GM12878 (cell line): ENCODE measurements at regions not wholly inside any gene's neighbourhood (a gene's known extent, or its start where the extent isn't known, plus 50 kb on each side); places are given as distances from the start of the nearest gene placed in this dataset.

Source experiments
- ATF3 ChIP-seq: IDR thresholded peaks from 2 replicates; pipeline ENCODE4 v1.6.1; 2011; ENCODE audit warnings: low read depth, mild to moderate bottlenecking, low read length, moderate library complexity, borderline replicate concordance; ENCODE audit errors: extremely low read depth
- BACH1 ChIP-seq: fragments of 450-650 bp; IDR thresholded peaks from 2 replicates; pipeline ENCODE4 v1.6.1; 2017; ENCODE audit warnings: mild to moderate bottlenecking, borderline replicate concordance
- BCL11A ChIP-seq: IDR thresholded peaks from 2 replicates; pipeline ENCODE4 v1.6.1; 2011; ENCODE audit warnings: low read depth, low read length
- CUX1 ChIP-seq: IDR thresholded peaks from 2 replicates; pipeline ENCODE4 v1.6.1; 2012; ENCODE audit warnings: improper control_type of control experiment, low read depth, low read length; ENCODE audit not compliant: insufficient replicate concordance
- JUND ChIP-seq: IDR thresholded peaks from 2 replicates; pipeline ENCODE4 v1.6.1; 2012; ENCODE audit warnings: low read depth, mild to moderate bottlenecking, low read length, improper control_type of control experiment, moderate library complexity
- SMAD5 ChIP-seq: IDR thresholded peaks from 2 replicates; pipeline ENCODE4 v1.6.1; 2016; ENCODE audit warnings: antibody characterized with exemption, low read depth
- SUZ12 ChIP-seq: fragments of 200-600 bp; sonication (generic); IDR thresholded peaks from one replicate; pipeline ENCODE4 v1.6.1; 2018; ENCODE audit warnings: antibody characterized with exemption, mild to moderate bottlenecking; ENCODE audit not compliant: unreplicated experiment
- ZNF207 ChIP-seq: fragments of 450-650 bp; IDR thresholded peaks from 2 replicates; pipeline ENCODE4 v1.6.1; 2014; ENCODE audit warnings: antibody characterized with exemption, mild to moderate bottlenecking, borderline replicate concordance

- TF ChIP-seq CUX1 = no peak
- no peak for TF ChIP-seq ATF3
- TF ChIP-seq SUZ12 = no peak
- no peak for TF ChIP-seq BACH1
- TF ChIP-seq ZNF207 = no peak
- TF ChIP-seq SMAD5 = no peak
- TF ChIP-seq BCL11A = no peak
- no peak for TF ChIP-seq JUND
Measured at GRCh38 chr10:118908557-118909256, 120.8 kb upstream of the NANOS1 start (continued).
